Skeletal muscle tissue (tissue), 3 donors: ENCODE measurements at regions not wholly inside any gene's neighbourhood (a gene's known extent, or its start where the extent isn't known, plus 50 kb on each side); places are given as distances from the start of the nearest gene placed in this dataset.
"Not testable (repeated sequence)": the region's sequence is repeated elsewhere in the genome, so short reads cannot be mapped to it uniquely, and the experiment has no call there.

ENCODE experiments used
- H3K27ac ChIP-seq: one replicate; pipeline ENCODE4 v1.7.0; 2013; ENCODE audit warnings: mild to moderate bottlenecking, low read depth, low read length, inconsistent platforms
- H3K27me3 ChIP-seq, 3 donors: one replicate each; pipeline ENCODE4 v1.7.0; 2013; ENCODE audit warnings: low read length in 3 of 3; ENCODE audit not compliant: control insufficient read depth in 3 of 3, insufficient read depth in 3 of 3
- H3K36me3 ChIP-seq, 3 donors: one replicate each; pipeline ENCODE4 v1.7.0; 2013; ENCODE audit warnings: low read length in 3 of 3; ENCODE audit not compliant: control insufficient read depth in 3 of 3, insufficient read depth in 3 of 3
- H3K4me1 ChIP-seq, 3 donors: one replicate each; pipeline ENCODE4 v1.7.0; 2013; ENCODE audit warnings: low read length in 3 of 3, mild to moderate bottlenecking in 3 of 3; ENCODE audit not compliant: control insufficient read depth in 3 of 3, insufficient read depth in 3 of 3
- H3K4me3 ChIP-seq, 3 donors: one replicate each; pipeline ENCODE4 v1.7.0; 2013; ENCODE audit warnings: low read length in 3 of 3
- H3K9ac ChIP-seq, 3 donors: one replicate each; pipeline ENCODE4 v1.7.0; 2013; ENCODE audit warnings: low read length in 3 of 3, mild to moderate bottlenecking in 3 of 3, moderate library complexity in 2 of 3, low read depth in 1 of 3
- H3K9me3 ChIP-seq, 3 donors: one replicate each; pipeline ENCODE4 v1.7.0; 2013; ENCODE audit warnings: low read length in 3 of 3; ENCODE audit not compliant: control insufficient read depth in 3 of 3
- donor health status: Osteomylitis.

DNA sequence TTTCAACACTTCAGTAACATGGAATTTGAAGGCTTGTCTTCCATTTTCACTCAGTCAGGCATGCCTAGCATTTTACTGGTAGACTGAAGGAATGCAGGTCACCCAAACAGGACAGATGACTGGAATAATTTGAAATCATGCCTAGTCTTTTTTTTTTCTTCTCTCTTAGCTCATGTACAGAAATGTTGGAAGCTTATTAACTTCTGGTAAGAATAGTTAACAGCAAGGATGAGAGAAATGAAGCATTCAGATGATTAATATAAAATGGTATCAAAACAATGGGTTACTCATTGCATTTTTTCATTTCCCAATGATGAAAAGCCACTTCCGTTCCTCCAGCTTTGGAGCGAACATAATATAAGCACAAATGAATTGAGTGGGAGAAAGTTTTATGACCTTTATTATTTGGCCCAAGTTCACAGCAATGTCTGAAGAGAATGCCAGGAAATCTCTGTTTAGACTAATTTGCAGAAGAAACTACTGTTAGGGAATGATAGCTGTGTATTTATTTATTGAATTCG lies 431.6 kb upstream of the RASGRP1 start:
- H3K36me3 ChIP-seq, result no peaks in the 10 kb centered on the region
- H3K9ac ChIP-seq, result no peak overlapping the region
- H3K27ac ChIP-seq, result peak overlapping the region; percentile 11
- peaks cover 2 to 4% (median 3%) of the 10 kb centered on the region in 3 donors for H3K4me1 ChIP-seq
- H3K4me3 ChIP-seq, result no peak overlapping the region
- no peaks in the 10 kb centered on the region for H3K27me3 ChIP-seq
- no peaks in the 10 kb centered on the region for H3K9me3 ChIP-seq

DNA sequence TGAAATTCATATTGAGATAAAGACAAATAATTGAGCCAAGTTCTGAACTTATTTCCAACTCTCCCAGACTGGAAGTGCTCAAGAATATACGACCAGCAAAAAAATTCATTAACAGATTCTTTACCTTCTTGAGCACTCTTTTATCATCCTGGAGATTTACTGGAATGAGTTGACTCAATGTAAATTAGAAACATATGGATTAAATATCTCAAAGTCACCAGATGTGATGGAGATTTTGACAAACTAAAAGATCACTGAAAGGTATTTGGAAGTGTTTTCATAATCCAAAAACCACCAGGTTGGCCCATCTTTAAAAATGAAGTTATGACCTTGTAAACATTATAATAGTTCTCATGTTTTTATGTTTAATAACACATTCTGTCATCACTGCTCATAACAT lies 433.2 kb upstream of the RASGRP1 start:
- peaks cover 2 to 4% (median 3%) of the 10 kb centered on the region in 3 donors for H3K4me1 ChIP-seq
- no peak overlapping the region for H3K4me3 ChIP-seq
- H3K9ac ChIP-seq, result no peak overlapping the region
- no peak overlapping the region for H3K27ac ChIP-seq
- no peaks in the 10 kb centered on the region for H3K9me3 ChIP-seq
- no peaks in the 10 kb centered on the region for H3K27me3 ChIP-seq
- H3K36me3 ChIP-seq, result no peaks in the 10 kb centered on the region

DNA sequence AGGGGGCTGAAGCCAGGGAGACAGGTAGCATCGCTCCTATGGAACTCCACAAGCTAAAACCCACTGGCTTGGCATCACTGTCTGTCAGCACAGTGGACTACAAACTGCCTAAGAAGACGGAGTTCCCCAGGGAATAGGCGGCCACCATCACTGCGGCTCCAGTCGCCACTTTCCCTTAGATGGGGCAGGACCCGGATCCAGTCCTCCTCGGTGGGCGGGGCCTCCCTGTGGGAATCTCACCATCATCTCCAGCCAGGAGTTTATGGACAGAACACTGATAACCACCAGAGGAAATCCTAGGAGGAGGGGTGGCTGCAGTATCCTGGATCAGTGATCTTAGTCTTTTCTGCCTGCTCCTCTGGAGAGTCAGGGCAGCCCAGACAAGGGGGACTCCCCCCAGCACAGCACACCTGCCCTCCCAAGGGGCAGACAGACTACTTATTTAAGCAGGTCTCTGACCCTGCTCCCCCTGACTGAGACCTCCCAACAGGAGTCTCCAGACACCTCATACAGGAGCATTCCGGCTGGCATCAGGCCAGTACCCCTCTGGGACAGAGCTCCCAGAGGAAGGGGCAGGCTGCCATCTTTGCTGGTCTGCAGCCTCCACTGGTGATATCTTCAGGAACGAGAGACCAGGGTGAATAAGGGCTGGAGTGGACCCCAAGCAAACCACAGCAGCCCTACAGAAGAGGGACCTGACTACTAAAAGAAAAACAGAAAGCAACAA lies 435.6 kb upstream of the RASGRP1 start:
- Histone ChIP-seq H3K4me3 (no peak overlapping the region), H3K27me3 (no peaks in the 10 kb centered on the region), H3K27ac (no peak overlapping the region), H3K9me3 (no peaks in the 10 kb centered on the region), H3K4me1 (peaks cover 0 to 2% (median 0%) of the 10 kb centered on the region in 3 donors), H3K9ac (no peak overlapping the region), H3K36me3 (no peaks in the 10 kb centered on the region)

DNA sequence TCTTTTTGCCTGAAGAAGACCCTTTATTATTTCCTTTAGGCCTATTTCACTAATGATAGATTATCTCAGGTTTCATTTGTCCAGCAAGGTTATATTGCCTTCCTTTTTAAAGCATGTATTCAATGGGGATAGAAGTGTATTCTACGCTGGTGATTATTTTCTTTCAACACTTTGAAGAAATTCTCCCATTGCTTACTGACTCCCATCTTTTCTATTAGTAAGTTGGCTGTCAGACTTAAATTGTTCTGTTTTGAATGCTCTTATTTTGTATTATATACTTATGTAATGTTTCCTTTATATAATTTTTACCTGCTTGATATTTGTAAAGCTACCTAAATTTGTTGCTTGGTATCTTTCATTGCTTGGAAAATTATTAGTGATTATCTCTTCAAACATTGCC lies 445.1 kb upstream of the RASGRP1 start:
- Histone ChIP-seq H3K4me3 (no peak overlapping the region), H3K36me3 (no peaks in the 10 kb centered on the region), H3K27me3 (no peaks in the 10 kb centered on the region), H3K4me1 (no peaks in the 10 kb centered on the region), H3K27ac (no peak overlapping the region), H3K9ac (no peak overlapping the region), H3K9me3 (peaks cover 2 to 4% (median 3%) of the 10 kb centered on the region in 3 donors)

DNA sequence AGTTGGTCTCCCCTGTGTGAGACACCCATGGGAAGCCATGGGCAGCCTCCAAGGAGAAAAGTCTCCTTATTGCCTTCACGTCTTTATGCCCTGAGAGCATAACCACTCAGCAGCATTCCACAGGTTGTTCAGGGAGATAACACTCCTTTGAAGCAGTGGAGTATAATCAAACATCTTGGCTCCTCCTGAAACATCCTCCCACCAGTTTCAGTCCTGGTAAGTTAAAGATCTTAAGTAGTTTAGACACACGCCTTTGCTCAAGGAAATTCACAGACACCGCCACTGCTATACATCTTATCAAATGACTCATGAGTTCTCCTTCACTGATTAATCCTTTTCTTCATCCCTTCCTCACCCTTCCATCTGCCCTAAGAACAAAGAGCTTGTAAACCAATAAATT lies 446.5 kb upstream of the RASGRP1 start:
- H3K9me3 ChIP-seq, H3K27ac ChIP-seq, H3K4me1 ChIP-seq, H3K4me3 ChIP-seq, H3K36me3 ChIP-seq, H3K9ac ChIP-seq, H3K27me3 ChIP-seq: not testable (repeated sequence)

DNA sequence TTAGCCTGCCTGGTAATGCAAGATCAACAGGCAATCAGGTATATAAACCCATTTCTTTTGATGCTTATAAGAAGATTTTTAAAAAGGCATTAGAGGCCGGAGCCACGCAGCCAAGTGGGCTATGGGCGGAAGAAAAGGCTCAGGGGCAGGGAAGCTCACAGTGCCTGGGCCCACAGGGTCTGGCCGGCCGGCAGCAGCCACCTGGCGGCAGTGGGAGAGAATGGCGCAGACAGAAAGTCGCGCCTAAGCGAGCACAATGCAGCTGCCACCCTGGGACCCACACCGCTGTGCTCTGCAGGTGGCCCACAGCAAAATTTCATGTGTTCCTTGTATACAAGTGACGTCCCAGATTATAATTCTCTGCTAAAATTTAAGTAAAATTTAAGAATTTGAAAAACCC lies 448.6 kb upstream of the RASGRP1 start:
- no peaks in the 10 kb centered on the region for H3K4me1 ChIP-seq
- no peaks in the 10 kb centered on the region for H3K27me3 ChIP-seq
- no peak overlapping the region for H3K9ac ChIP-seq
- no peaks in the 10 kb centered on the region for H3K36me3 ChIP-seq
- peaks cover 2 to 4% (median 3%) of the 10 kb centered on the region in 3 donors for H3K9me3 ChIP-seq
- H3K4me3 ChIP-seq, result no peak overlapping the region
- no peak overlapping the region for H3K27ac ChIP-seq

DNA sequence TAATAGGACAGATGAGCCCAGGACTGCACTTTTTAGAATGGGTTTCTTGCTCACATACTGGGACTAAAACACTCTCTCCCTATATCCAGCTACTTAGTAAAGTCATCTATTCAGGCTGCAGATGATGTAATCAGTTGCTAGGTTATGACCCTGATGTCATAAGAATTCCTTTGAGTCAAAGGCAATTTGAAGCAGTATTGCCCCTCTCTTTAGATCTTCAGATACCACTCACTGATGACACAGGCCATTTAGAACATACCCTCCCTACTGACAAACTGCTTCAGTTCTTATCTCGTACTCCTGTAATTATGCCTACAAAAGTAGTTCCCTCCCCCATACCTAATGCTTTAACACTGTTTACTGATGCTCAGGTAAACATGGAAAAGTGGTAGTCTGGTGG lies 450.1 kb upstream of the RASGRP1 start:
- no peaks in the 10 kb centered on the region for H3K27me3 ChIP-seq
- H3K27ac ChIP-seq, result no peak overlapping the region
- H3K4me1 ChIP-seq, result no peaks in the 10 kb centered on the region
- peaks cover 0 to 4% (median 3%) of the 10 kb centered on the region in 3 donors for H3K9me3 ChIP-seq
- no peaks in the 10 kb centered on the region for H3K36me3 ChIP-seq
- H3K4me3 ChIP-seq, result no peak overlapping the region
- no peak overlapping the region for H3K9ac ChIP-seq

DNA sequence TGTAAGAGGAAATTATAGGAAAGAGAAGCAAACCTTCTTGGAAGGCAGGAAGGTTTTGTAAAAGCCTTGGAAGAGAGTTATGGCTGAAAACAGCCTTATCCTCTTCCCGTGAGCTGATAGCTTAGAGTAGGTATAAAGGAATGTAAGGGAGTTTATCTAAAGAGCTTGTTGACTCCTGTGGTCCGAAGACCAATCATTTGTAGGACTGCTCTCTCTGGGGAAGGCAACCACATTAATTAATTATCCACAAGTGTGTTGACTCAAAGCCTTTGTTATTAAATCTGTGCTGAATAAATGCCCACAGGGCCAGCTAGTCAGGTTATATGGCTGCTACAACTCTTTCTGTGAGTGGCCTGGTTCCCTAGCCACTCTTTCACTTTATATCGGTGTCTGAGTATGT lies 452.1 kb upstream of the RASGRP1 start:
- no peak overlapping the region for H3K9ac ChIP-seq
- no peaks in the 10 kb centered on the region for H3K4me1 ChIP-seq
- no peaks in the 10 kb centered on the region for H3K36me3 ChIP-seq
- H3K27ac ChIP-seq, result no peak overlapping the region
- H3K9me3 ChIP-seq, result no peaks in the 10 kb centered on the region
- H3K4me3 ChIP-seq, result no peak overlapping the region
- no peaks in the 10 kb centered on the region for H3K27me3 ChIP-seq

DNA sequence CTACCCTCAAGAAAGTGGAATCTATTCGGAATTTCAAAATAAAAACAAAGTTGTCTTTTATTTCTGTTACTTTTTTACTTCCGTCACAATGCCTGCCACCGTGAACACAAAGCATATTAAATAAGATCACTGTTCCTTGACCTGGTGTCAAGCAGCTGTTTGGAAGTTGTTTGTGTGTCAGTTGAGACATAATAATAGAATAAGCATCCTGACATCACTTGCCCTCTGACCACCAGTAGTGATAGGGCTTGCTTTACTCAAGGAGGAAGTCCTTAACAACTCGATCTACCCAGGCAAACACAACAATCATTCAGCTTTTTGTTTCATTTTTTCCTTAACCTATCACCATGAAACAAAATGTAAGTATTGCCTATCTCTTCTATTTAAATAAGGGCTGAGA lies 454.4 kb upstream of the RASGRP1 start:
- H3K27ac ChIP-seq, result no peak overlapping the region
- H3K4me3 ChIP-seq, result no peak overlapping the region
- H3K9me3 ChIP-seq, result no peaks in the 10 kb centered on the region
- no peak overlapping the region for H3K9ac ChIP-seq
- no peaks in the 10 kb centered on the region for H3K36me3 ChIP-seq
- peaks cover 0 to 3% (median 3%) of the 10 kb centered on the region in 3 donors for H3K4me1 ChIP-seq
- no peaks in the 10 kb centered on the region for H3K27me3 ChIP-seq

DNA sequence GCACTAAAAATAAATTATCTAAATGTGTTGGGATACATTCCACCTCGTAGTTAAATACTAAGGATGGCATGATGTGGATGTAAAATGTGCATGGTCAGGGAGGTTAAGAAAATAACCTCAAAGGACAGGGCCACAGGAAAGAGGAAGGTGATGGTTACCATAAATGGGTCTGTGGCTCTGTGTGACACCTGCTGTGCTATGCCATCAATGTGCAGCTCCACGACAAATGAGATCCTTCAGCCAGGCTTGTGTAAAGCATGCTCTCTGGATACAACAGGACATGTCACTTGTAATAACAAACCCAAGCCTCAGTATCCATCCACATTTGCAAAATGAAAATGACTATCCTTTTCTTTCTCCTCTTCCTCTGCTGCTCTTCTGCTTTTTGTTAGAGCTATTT lies 456.7 kb upstream of the RASGRP1 start:
- no peak overlapping the region for H3K9ac ChIP-seq
- no peak overlapping the region for H3K4me3 ChIP-seq
- no peaks in the 10 kb centered on the region for H3K36me3 ChIP-seq
- no peaks in the 10 kb centered on the region for H3K27me3 ChIP-seq
- no peaks in the 10 kb centered on the region for H3K9me3 ChIP-seq
- peaks cover 2 to 3% (median 3%) of the 10 kb centered on the region in 3 donors for H3K4me1 ChIP-seq
- H3K27ac ChIP-seq, result no peak overlapping the region
